HEK293T (cell line): ENCODE measurements at regions not wholly inside any gene's neighbourhood (a gene's known extent, or its start where the extent isn't known, plus 50 kb on each side); places are given as distances from the start of the nearest gene placed in this dataset.

Experiments
- CTCF ChIA-PET: fragments of 350-600 bp; formaldehyde crosslinking; extraction: SDS; loops from one replicate; lab custom pipeline; 2021; ENCODE audit warnings: antibody characterized with exemption, inconsistent platforms; lab: Yijun Ruan, JAX
- POLR2A ChIA-PET: fragments of 350-600 bp; formaldehyde crosslinking; extraction: SDS; loops from one replicate; lab custom pipeline; 2020; ENCODE audit warnings: antibody characterized with exemption, inconsistent platforms; lab: Yijun Ruan, JAX
- DNase-seq: peaks from one replicate; pipeline ENCODE4 v3.0.0; 2012; ENCODE audit warnings: mixed read lengths; ENCODE audit errors: extremely low spot score
- ARNT ChIP-seq: fragments of 450-650 bp; IDR thresholded peaks from 2 replicates; pipeline ENCODE4 v1.6.1; 2017; ENCODE audit warnings: mild to moderate bottlenecking
- BHLHE40 ChIP-seq: fragments of 450-650 bp; IDR thresholded peaks from 2 replicates; pipeline ENCODE4 v1.6.1; 2016; ENCODE audit warnings: mild to moderate bottlenecking, moderate library complexity, borderline replicate concordance
- CTBP1 ChIP-seq: fragments of 450-650 bp; IDR thresholded peaks from 2 replicates; pipeline ENCODE4 v1.6.1; 2016; ENCODE audit warnings: borderline replicate concordance
- ELF4 ChIP-seq: fragments of 450-650 bp; IDR thresholded peaks from 2 replicates; pipeline ENCODE4 v1.6.1; 2017; ENCODE audit warnings: antibody characterized with exemption
- FOXA1 ChIP-seq: fragments of 450-650 bp; IDR thresholded peaks from 2 replicates; pipeline ENCODE4 v1.6.1; 2016; ENCODE audit warnings: mild to moderate bottlenecking
- FOXK2 ChIP-seq: fragments of 450-650 bp; IDR thresholded peaks from 2 replicates; pipeline ENCODE4 v1.6.1; 2016; ENCODE audit warnings: mild to moderate bottlenecking
- FOXM1 ChIP-seq: fragments of 450-650 bp; IDR thresholded peaks from 2 replicates; pipeline ENCODE4 v1.6.1; 2017; ENCODE audit warnings: mild to moderate bottlenecking, borderline replicate concordance
- HDGF ChIP-seq: fragments of 450-650 bp; IDR thresholded peaks from 2 replicates; pipeline ENCODE4 v1.6.1; 2017; ENCODE audit warnings: antibody characterized with exemption, borderline replicate concordance
- L3MBTL2 ChIP-seq: fragments of 450-650 bp; conservative IDR thresholded peaks from 2 replicates; pipeline ENCODE4 v1.6.1; 2016; ENCODE audit warnings: mild to moderate bottlenecking
- LEF1 ChIP-seq: fragments of 450-650 bp; IDR thresholded peaks from 2 replicates; pipeline ENCODE4 v1.6.1; 2017; ENCODE audit warnings: mild to moderate bottlenecking, borderline replicate concordance
- NFRKB ChIP-seq: fragments of 450-650 bp; IDR thresholded peaks from 2 replicates; pipeline ENCODE4 v1.6.1; 2016; ENCODE audit warnings: mild to moderate bottlenecking, moderate library complexity
- PKNOX1 ChIP-seq: fragments of 450-650 bp; IDR thresholded peaks from 2 replicates; pipeline ENCODE4 v1.6.1; 2016
- SP1 ChIP-seq: fragments of 450-650 bp; IDR thresholded peaks from 2 replicates; pipeline ENCODE4 v1.6.1; 2017
- SUZ12 ChIP-seq: fragments of 450-650 bp; IDR thresholded peaks from 2 replicates; pipeline ENCODE4 v1.6.1; 2016; ENCODE audit warnings: mild to moderate bottlenecking
- TARDBP ChIP-seq: fragments of 450-650 bp; IDR thresholded peaks from 2 replicates; pipeline ENCODE4 v1.6.1; 2016
- ZNF384 ChIP-seq: fragments of 450-650 bp; IDR thresholded peaks from 2 replicates; pipeline ENCODE4 v1.6.1; 2016

DNA sequence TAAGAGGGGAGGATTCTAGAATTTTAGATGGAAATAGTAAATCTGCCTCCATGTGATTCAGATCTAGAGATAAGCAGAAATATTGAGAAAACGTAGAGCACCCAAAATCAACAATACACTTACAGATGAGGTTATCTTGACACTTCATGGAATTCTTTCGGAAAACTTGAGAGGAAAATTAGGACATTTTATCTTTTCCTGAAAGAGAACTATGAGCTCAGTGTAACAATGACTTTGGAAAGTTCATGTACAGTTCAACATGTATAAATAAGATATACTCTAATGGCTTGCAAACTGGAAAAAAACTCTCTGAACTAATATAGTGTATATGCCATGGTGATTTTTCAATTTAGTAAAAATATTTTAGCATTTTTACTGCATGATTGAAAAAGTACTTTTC, 338.1 kb upstream of the NEGR1 start:
- CTCF ChIA-PET = no interaction called here
- POLR2A ChIA-PET = no interaction called here
- no peak for DNase-seq
- no peak for TF ChIP-seq PKNOX1
- TF ChIP-seq LEF1 = no peak
- TF ChIP-seq L3MBTL2 = no peak
- TF ChIP-seq FOXM1 = no peak
- TF ChIP-seq HDGF = no peak
- no peak for TF ChIP-seq SP1
- TF ChIP-seq ELF4 = no peak
- TF ChIP-seq FOXK2 = no peak
- TF ChIP-seq BHLHE40 = no peak
- TF ChIP-seq CTBP1 = no peak
- TF ChIP-seq FOXA1 = no peak
- no peak for TF ChIP-seq TARDBP
- no peak for TF ChIP-seq ZNF384
- TF ChIP-seq SUZ12 = no peak
- no peak for TF ChIP-seq NFRKB
- no peak for TF ChIP-seq ARNT

- POLR2A ChIA-PET = no interaction called here
- TF ChIP-seq HDGF (no peak), SP1 (no peak), ZNF384 (no peak), ARNT (no peak), NFRKB (no peak), PKNOX1 (no peak)
- no peak for DNase-seq
- CTCF ChIA-PET = no interaction called here
Observed at GRCh38 chr1:72606216-72606810, 324.0 kb upstream of the NEGR1 start.

DNA sequence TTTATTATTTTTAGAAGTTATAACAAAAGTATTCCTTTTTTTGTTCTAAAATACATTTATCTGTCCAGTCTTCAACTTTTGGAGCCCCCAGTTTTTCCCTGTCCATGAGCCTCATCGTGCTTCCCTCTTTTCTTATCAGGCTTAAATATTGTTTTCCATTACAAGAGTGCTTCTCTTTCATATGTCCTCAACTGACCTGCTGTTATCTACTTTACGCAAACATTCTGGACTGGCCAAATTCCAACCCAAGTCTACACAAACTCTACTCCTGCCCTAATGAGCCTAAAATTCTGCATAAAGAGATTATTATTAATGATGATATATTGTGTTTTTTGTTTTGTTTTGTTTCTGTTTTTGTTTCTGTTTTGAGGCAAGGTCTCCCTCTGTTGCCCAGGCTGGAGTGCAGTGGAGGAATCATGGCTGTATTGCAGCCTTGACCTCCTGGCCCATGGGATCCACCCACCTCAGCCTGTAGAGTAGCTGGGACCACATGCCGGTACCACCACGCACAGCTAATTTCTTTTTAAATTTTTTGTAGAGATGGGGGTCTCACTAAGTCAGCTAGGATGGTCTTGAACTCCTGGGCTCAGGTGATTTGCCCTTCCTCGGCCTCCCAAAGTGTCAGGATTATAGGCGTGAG, 318.8 kb upstream of the NEGR1 start:
- ChIA-PET POLR2A (no interaction called here), CTCF (no interaction called here)
- no peak for TF ChIP-seq FOXA1
- no peak for TF ChIP-seq FOXM1
- no peak for TF ChIP-seq ZNF384
- TF ChIP-seq SUZ12 = no peak
- TF ChIP-seq BHLHE40 = no peak
- TF ChIP-seq LEF1 = no peak
- TF ChIP-seq ARNT = no peak
- TF ChIP-seq CTBP1 = no peak
- no peak for TF ChIP-seq FOXK2
- no peak for TF ChIP-seq HDGF
- no peak for TF ChIP-seq ELF4
- DNase-seq = no peak

DNA sequence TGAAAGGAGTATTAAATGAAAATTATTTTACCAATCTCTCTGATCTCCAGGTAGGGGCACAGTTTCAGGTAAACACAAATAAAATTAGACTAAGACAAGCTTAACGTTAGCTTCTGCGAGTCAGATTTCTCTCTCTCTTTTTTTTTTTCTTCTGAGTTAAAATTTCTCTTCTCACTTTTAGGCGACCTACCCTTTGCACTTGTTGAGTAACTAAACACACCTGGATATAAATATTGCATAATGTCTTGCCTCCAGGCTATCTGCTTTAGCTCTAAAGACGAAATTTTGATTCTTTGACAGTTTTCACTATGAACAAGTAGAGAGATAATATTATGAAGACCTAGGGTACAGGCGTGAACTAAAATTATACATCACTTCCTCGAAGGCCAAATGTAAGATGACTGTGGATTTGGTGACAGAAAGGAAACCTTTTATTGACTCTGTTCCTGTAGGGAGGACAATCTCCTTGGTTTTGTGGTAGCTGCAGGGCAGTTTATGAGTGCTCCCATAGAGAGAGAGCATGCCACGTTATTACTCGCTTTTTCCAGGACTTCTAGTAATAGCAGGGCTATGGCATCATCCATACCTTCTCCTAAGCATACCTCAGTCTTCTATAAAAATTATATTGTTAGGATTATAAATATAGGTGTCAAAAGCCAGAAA, 303.8 kb upstream of the NEGR1 start:
- ChIA-PET POLR2A (no interaction called here), CTCF (no interaction called here)
- DNase-seq = no peak
- TF ChIP-seq FOXK2 = no peak
- no peak for TF ChIP-seq PKNOX1
- TF ChIP-seq L3MBTL2 = no peak
- TF ChIP-seq NFRKB = no peak
- TF ChIP-seq FOXM1 = no peak
- no peak for TF ChIP-seq CTBP1
- TF ChIP-seq SUZ12 = no peak
- no peak for TF ChIP-seq FOXA1
- no peak for TF ChIP-seq BHLHE40
- TF ChIP-seq LEF1 = no peak
- TF ChIP-seq ELF4 = no peak
- no peak for TF ChIP-seq HDGF
- no peak for TF ChIP-seq TARDBP
- no peak for TF ChIP-seq SP1

- CTCF ChIA-PET = no interaction called here
- TF ChIP-seq HDGF = no peak
- no peak for TF ChIP-seq LEF1
- TF ChIP-seq NFRKB = no peak
- no peak for TF ChIP-seq ARNT
- no peak for TF ChIP-seq FOXA1
- TF ChIP-seq TARDBP = no peak
- no peak for TF ChIP-seq FOXM1
- no peak for TF ChIP-seq ZNF384
- no peak for TF ChIP-seq SP1
- TF ChIP-seq SUZ12 = no peak
- DNase-seq = no peak
- POLR2A ChIA-PET = no interaction called here
Observed at GRCh38 chr1:72579629-72580028, 297.3 kb upstream of the NEGR1 start.

DNA sequence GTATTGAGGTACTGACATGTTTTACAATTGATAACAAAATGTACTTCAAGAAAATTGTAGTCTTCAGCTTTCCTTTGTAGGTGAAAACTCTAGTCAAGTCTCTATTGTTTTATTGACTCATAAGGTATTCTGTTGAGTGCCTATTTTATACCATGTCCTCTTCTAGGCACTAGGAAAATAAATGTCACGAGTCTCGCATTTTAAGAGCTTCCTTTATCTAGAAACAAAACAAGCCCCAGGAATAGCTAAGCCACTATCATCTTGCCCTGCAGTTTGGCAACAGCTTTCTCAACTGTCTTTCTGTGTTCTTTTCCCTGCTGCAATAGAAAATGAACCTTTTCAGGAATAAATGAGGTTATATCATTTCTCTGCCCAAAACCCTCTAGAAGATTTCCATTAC, 288.5 kb upstream of the NEGR1 start:
- CTCF ChIA-PET = no interaction called here
- TF ChIP-seq BHLHE40 (no peak), ZNF384 (no peak)
- POLR2A ChIA-PET = no interaction called here
- no peak for DNase-seq
